Panc1 (cell line): ENCODE measurements at regions not wholly inside any gene's neighbourhood (a gene's known extent, or its start where the extent isn't known, plus 50 kb on each side); places are given as distances from the start of the nearest gene placed in this dataset.
"Not testable (repeated sequence)": the region's sequence is repeated elsewhere in the genome, so short reads cannot be mapped to it uniquely, and the experiment has no call there.

ENCODE experiments used
- ATAC-seq: fragments of 200-7000 bp; cut with Tn5 transposase; 2 replicates; pipeline ENCODE4 v1.9.1; 2020; ENCODE audit warnings: mild to moderate bottlenecking, moderate library complexity
- BruUV-seq: library from RNA; stranded (reverse); fragments of 400-500 nt; replicated peaks from 2 replicates; lab custom pipeline; 2021; lab: Mats Ljungman, UMichigan
- CTCF ChIA-PET: fragments of 300-600 bp; sonication (Branson Sonifier 250); formaldehyde crosslinking; loops from one replicate; lab custom pipeline; 2022; ENCODE audit warnings: antibody characterized with exemption; lab: Charles Lee
- POLR2A ChIA-PET: fragments of 300-600 bp; sonication (Branson Sonifier 250); formaldehyde crosslinking; loops from one replicate; lab custom pipeline; 2022; ENCODE audit warnings: antibody characterized with exemption; lab: Charles Lee
- DNase-seq: peaks from one replicate; pipeline ENCODE4 v3.0.0-alpha.2; 2010; ENCODE audit warnings: low read depth, low spot score
- H3K27ac ChIP-seq: 2 replicates; pipeline ENCODE4 v1.5.1; 2011; ENCODE audit warnings: mild to moderate bottlenecking, low read length, inconsistent platforms
- H3K27me3 ChIP-seq: fragments of 200-500 bp; sonication (Bioruptor generic); 2 replicates; pipeline ENCODE4 v1.6.0; 2014; ENCODE audit warnings: low read length, inconsistent platforms; ENCODE audit not compliant: control insufficient read depth, insufficient read depth
- H3K36me3 ChIP-seq: fragments of 200-500 bp; sonication (Bioruptor generic); 2 replicates; pipeline ENCODE4 v1.5.1; 2014; ENCODE audit warnings: inconsistent platforms, mild to moderate bottlenecking, low read length, moderate library complexity; ENCODE audit not compliant: control insufficient read depth, insufficient read depth
- H3K4me1 ChIP-seq: 2 replicates; pipeline ENCODE4 v1.5.1; 2011; ENCODE audit warnings: inconsistent platforms, mild to moderate bottlenecking, low read length, moderate library complexity; ENCODE audit not compliant: control insufficient read depth, insufficient read depth
- H3K4me3 ChIP-seq, 2 experiments: 2 replicates each; pipeline ENCODE4 v1.5.1; 2011 to 2012; ENCODE audit warnings: low read depth in 2 of 2, low read length in 2 of 2, mild to moderate bottlenecking in 2 of 2, inconsistent platforms in 1 of 2, moderate library complexity in 1 of 2
- H3K9me3 ChIP-seq: fragments of 200-500 bp; sonication (Bioruptor generic); 2 replicates; pipeline ENCODE4 v1.5.1; 2014; ENCODE audit warnings: low read depth, mild to moderate bottlenecking, inconsistent platforms, low read length, moderate library complexity; ENCODE audit not compliant: control insufficient read depth, insufficient read depth
- POLR2AphosphoS5 ChIP-seq: IDR thresholded peaks from 2 replicates; pipeline ENCODE4 v1.6.1; 2012; ENCODE audit warnings: mild to moderate bottlenecking, low read depth, low read length, moderate library complexity
- SIN3A ChIP-seq: IDR thresholded peaks from 2 replicates; pipeline ENCODE4 v1.6.1; 2012; ENCODE audit warnings: low read depth, mild to moderate bottlenecking, low read length, moderate library complexity, borderline replicate concordance; ENCODE audit not compliant: insufficient read depth
- TCF7L2 ChIP-seq: IDR thresholded peaks from 2 replicates; pipeline ENCODE4 v1.6.1; 2011; ENCODE audit warnings: mild to moderate bottlenecking, low read depth, low read length, inconsistent platforms
- in situ Hi-C: cut with HindIII; loops from 2 replicates; pipeline ENCODE4 v1.10.0; 2016; ENCODE audit warnings: low sequenced_read_pairs, low pct_unique_long_range_greater_than_20kb
- intact Hi-C: fragments of 100-400 bp; cut with micrococcal nuclease; formaldehyde crosslinking; loops from one replicate; pipeline ENCODE4 v1.10.0; 2022; ENCODE audit not compliant: unreplicated experiment
- TF ChIP-seq, protein P1 (sequence below), 2 experiments: IDR thresholded peaks; 2 replicates each; pipeline ENCODE4 v1.6.1; 2011 to 2012; ENCODE audit warnings: low read depth in 2 of 2, control low read depth in 1 of 2, low read length in 1 of 2, mild to moderate bottlenecking in 1 of 2, moderate library complexity in 1 of 2; ENCODE audit not compliant: insufficient read depth in 1 of 2
- TF ChIP-seq, protein P2 (sequence below): fragments of 450-650 bp; IDR thresholded peaks from 2 replicates; pipeline ENCODE4 v1.5.1; 2017; ENCODE audit warnings: mild to moderate bottlenecking

DNA sequence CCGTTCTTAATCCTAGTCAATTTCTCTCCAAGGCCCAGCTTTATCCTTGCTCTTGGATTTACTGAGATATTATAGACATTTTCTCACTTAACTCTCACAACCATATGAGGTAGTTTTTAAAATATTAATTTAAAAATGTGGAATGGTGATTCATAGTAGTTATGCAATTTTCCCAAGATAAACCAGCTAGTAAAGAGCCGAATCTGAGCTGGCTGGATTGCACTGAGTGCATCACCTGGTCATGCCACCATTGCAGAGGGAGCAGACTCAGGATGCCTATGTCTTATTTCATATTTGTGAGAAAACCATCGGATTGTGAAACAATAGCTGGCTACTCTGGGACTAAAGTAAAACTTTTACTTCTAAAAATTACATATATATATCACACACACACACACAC lies 494.0 kb downstream of the KCNT2 start:
- no peaks in the 10 kb centered on the region for H3K9me3 ChIP-seq
- DNase-seq = no peak
- intact Hi-C loops (no loop called here), in situ Hi-C loops (no loop called here)
- no TSS peak for BruUV-seq
- ChIA-PET POLR2A (interaction anchor here (0.7 kb wide), 1 partner anchor 8 kb away, joined by 3 read pairs; no protein-coding TSS in a partner anchor), CTCF (no interaction called here)
- H3K4me3 ChIP-seq = no peak overlapping the region
- H3K27ac ChIP-seq = no peak overlapping the region
- no peaks in the 10 kb centered on the region for H3K36me3 ChIP-seq
- TF ChIP-seq TCF7L2 (no peak), SIN3A (no peak), POLR2AphosphoS5 (no peak)
- TF ChIP-seq, protein P1, sequence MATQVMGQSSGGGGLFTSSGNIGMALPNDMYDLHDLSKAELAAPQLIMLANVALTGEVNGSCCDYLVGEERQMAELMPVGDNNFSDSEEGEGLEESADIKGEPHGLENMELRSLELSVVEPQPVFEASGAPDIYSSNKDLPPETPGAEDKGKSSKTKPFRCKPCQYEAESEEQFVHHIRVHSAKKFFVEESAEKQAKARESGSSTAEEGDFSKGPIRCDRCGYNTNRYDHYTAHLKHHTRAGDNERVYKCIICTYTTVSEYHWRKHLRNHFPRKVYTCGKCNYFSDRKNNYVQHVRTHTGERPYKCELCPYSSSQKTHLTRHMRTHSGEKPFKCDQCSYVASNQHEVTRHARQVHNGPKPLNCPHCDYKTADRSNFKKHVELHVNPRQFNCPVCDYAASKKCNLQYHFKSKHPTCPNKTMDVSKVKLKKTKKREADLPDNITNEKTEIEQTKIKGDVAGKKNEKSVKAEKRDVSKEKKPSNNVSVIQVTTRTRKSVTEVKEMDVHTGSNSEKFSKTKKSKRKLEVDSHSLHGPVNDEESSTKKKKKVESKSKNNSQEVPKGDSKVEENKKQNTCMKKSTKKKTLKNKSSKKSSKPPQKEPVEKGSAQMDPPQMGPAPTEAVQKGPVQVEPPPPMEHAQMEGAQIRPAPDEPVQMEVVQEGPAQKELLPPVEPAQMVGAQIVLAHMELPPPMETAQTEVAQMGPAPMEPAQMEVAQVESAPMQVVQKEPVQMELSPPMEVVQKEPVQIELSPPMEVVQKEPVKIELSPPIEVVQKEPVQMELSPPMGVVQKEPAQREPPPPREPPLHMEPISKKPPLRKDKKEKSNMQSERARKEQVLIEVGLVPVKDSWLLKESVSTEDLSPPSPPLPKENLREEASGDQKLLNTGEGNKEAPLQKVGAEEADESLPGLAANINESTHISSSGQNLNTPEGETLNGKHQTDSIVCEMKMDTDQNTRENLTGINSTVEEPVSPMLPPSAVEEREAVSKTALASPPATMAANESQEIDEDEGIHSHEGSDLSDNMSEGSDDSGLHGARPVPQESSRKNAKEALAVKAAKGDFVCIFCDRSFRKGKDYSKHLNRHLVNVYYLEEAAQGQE (IDR thresholded peaks at IDR 0.05; ENCODE audit: insufficient read depth in 1 of 2, low read depth in 2 of 2, low read length in 1 of 2) = no peak
- no peaks in the 10 kb centered on the region for H3K27me3 ChIP-seq
- H3K4me1 ChIP-seq = no peaks in the 10 kb centered on the region
- no peak for ATAC-seq

DNA sequence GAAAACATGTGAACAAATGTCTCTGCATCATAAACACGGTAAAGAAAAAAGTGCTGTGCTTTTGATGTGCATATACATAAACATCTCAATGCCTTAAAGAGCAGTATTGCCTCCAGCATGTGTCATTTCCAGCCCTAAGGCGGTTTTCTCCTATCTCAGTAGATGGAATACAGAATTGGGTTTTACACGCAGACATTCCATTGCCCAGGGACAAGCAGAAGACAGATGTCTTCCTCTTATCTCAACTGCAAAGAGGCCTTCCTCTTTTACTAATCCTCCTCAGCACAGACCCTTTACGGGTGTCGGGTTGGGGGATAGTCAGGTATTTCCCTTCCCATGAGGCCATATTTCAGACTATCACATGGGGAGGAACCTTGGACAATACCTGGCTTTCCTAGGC lies 499.2 kb downstream of the KCNT2 start:
- intact Hi-C loops, ATAC-seq, CTCF ChIA-PET, BruUV-seq, H3K4me1 ChIP-seq, in situ Hi-C loops, H3K4me3 ChIP-seq, H3K36me3 ChIP-seq, POLR2A ChIA-PET, H3K27me3 ChIP-seq, DNase-seq, H3K9me3 ChIP-seq, H3K27ac ChIP-seq: not testable (repeated sequence)

DNA sequence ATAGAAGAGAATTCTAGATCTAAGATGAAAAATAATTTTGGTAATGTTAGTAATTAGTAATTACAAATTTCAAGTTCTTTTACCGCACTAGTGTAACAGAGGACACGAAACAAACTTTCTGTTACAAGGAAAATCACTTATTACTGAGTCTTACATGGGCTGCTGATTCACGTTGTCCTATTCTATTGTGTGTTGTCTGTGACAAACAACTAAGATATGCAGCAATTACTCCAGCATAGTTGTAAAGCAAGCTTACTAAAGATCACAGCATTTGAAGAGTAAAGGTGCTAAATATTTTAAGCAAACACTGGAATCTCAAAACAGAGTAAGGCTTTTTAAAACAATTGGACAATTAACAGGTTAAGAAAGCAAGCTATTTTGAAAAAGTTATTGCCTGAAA lies 502.3 kb downstream of the KCNT2 start:
- in situ Hi-C loops = no loop called here
- Histone ChIP-seq H3K27me3 (no peaks in the 10 kb centered on the region), H3K4me3 (no peak overlapping the region), H3K27ac (no peak overlapping the region), H3K9me3 (no peaks in the 10 kb centered on the region), H3K4me1 (no peaks in the 10 kb centered on the region), H3K36me3 (no peaks in the 10 kb centered on the region)
- DNase-seq (no peak), ATAC-seq (no peak)
- ChIA-PET POLR2A (no interaction called here), CTCF (no interaction called here)
- no peak for TF ChIP-seq TCF7L2
- no peak for TF ChIP-seq POLR2AphosphoS5
- TF ChIP-seq, protein P2, sequence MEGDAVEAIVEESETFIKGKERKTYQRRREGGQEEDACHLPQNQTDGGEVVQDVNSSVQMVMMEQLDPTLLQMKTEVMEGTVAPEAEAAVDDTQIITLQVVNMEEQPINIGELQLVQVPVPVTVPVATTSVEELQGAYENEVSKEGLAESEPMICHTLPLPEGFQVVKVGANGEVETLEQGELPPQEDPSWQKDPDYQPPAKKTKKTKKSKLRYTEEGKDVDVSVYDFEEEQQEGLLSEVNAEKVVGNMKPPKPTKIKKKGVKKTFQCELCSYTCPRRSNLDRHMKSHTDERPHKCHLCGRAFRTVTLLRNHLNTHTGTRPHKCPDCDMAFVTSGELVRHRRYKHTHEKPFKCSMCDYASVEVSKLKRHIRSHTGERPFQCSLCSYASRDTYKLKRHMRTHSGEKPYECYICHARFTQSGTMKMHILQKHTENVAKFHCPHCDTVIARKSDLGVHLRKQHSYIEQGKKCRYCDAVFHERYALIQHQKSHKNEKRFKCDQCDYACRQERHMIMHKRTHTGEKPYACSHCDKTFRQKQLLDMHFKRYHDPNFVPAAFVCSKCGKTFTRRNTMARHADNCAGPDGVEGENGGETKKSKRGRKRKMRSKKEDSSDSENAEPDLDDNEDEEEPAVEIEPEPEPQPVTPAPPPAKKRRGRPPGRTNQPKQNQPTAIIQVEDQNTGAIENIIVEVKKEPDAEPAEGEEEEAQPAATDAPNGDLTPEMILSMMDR = no peak
- no peak for TF ChIP-seq SIN3A
- TF ChIP-seq, protein P1 (IDR thresholded peaks at IDR 0.05; ENCODE audit: insufficient read depth in 1 of 2, low read depth in 2 of 2, low read length in 1 of 2) = no peak
- BruUV-seq = no TSS peak
- intact Hi-C loops = no loop called here
